Liver (tissue), 3 donors: ENCODE measurements at regions not wholly inside any gene's neighbourhood (a gene's known extent, or its start where the extent isn't known, plus 50 kb on each side); places are given as distances from the start of the nearest gene placed in this dataset.

Experiments used
- ATF3 ChIP-seq: IDR thresholded peaks from 2 replicates; pipeline ENCODE4 v1.6.1; 2016; ENCODE audit warnings: antibody characterized with exemption
- CTCF ChIP-seq: fragments of 150-350 bp; IDR thresholded peaks from 2 replicates; pipeline ENCODE4 v1.5.1; 2017; ENCODE audit warnings: improper control_type of control experiment, low read depth, low read length; ENCODE audit not compliant: missing input control
- GABPA ChIP-seq, 2 donors: IDR thresholded peaks in 1 of 2; conservative IDR thresholded peaks in 1 of 2; 2 replicates each; pipeline ENCODE4 v1.6.1; 2016; ENCODE audit warnings: antibody characterized with exemption in 2 of 2, mild to moderate bottlenecking in 1 of 2, moderate library complexity in 1 of 2
- JUND ChIP-seq, 2 donors: IDR thresholded peaks; 2 replicates each; pipeline ENCODE4 v1.6.1; 2016; ENCODE audit warnings: antibody characterized with exemption in 2 of 2
- RAD21 ChIP-seq, 2 donors: IDR thresholded peaks; 2 replicates each; pipeline ENCODE4 v1.6.1; 2016; ENCODE audit warnings: antibody characterized with exemption in 2 of 2, mild to moderate bottlenecking in 2 of 2
- REST ChIP-seq: IDR thresholded peaks from 2 replicates; pipeline ENCODE4 v1.6.1; 2016; ENCODE audit warnings: antibody characterized with exemption, mild to moderate bottlenecking
- TAF1 ChIP-seq: conservative IDR thresholded peaks from 2 replicates; pipeline ENCODE4 v1.6.1; 2016; ENCODE audit warnings: antibody characterized with exemption, mild to moderate bottlenecking
- donor health status: healthy.
- donor health status: healthy.

GRCh38 chr14:66036547-66036946, 449.6 kb upstream of the CCDC196 start:
- no peak for TF ChIP-seq CTCF
- no peak for TF ChIP-seq ATF3
- TF ChIP-seq JUND (IDR thresholded peaks at IDR 0.05): no peak
- TF ChIP-seq TAF1: no peak
- no peak for TF ChIP-seq REST
- no peak for TF ChIP-seq RAD21 (IDR thresholded peaks at IDR 0.05)
- TF ChIP-seq GABPA (IDR thresholded peaks at IDR 0.05 in 1 of 2, conservative IDR thresholded peaks at IDR 0.05 in 1 of 2): no peak
